H9 (cell line): ENCODE measurements at regions not wholly inside any gene's neighbourhood (a gene's known extent, or its start where the extent isn't known, plus 50 kb on each side); places are given as distances from the start of the nearest gene placed in this dataset.

Experiments
- DNase-seq: peaks from one replicate; pipeline ENCODE4 v3.0.0-alpha.2; 2017
- H2AFZ ChIP-seq: one replicate; pipeline ENCODE4 v1.6.1; 2013; ENCODE audit warnings: mild to moderate bottlenecking, low read length, control low read depth, moderate library complexity
- H2AK5ac ChIP-seq: 2 replicates; pipeline ENCODE4 v1.6.1; 2013; ENCODE audit warnings: low read length, control low read depth, mixed read lengths; ENCODE audit not compliant: insufficient read length
- H2BK120ac ChIP-seq: one replicate; pipeline ENCODE4 v1.6.1; 2013; ENCODE audit warnings: low read depth, mild to moderate bottlenecking, low read length, control low read depth, inconsistent platforms; ENCODE audit not compliant: poor library complexity, severe bottlenecking
- H2BK12ac ChIP-seq: 2 replicates; pipeline ENCODE4 v1.6.1; 2013; ENCODE audit warnings: low read length, control low read depth, mixed read lengths, low read depth; ENCODE audit not compliant: insufficient read length
- H2BK15ac ChIP-seq: 2 replicates; pipeline ENCODE4 v1.6.1; 2013; ENCODE audit warnings: low read depth, low read length, control low read depth
- H2BK20ac ChIP-seq: one replicate; pipeline ENCODE4 v1.6.1; 2013; ENCODE audit warnings: low read depth, mild to moderate bottlenecking, low read length, control low read depth, inconsistent platforms; ENCODE audit not compliant: poor library complexity, severe bottlenecking
- H2BK5ac ChIP-seq: 2 replicates; pipeline ENCODE4 v1.6.1; 2013; ENCODE audit warnings: low read length, control low read depth, mixed read lengths; ENCODE audit not compliant: insufficient read length
- H3K14ac ChIP-seq: 2 replicates; pipeline ENCODE4 v1.6.1; 2013; ENCODE audit warnings: low read length, control low read depth; ENCODE audit not compliant: insufficient read depth
- H3K18ac ChIP-seq: 2 replicates; pipeline ENCODE4 v1.6.1; 2013; ENCODE audit warnings: low read depth, mild to moderate bottlenecking, mixed read lengths, low read length, control low read depth; ENCODE audit not compliant: insufficient read length
- H3K23ac ChIP-seq: 2 replicates; pipeline ENCODE4 v1.6.1; 2013; ENCODE audit warnings: low read length, control low read depth, mixed read lengths, low read depth; ENCODE audit not compliant: insufficient read length
- H3K23me2 ChIP-seq: 2 replicates; pipeline ENCODE4 v1.6.1; 2013; ENCODE audit warnings: low read depth, mild to moderate bottlenecking, mixed read lengths, low read length, control low read depth; ENCODE audit not compliant: insufficient read length, poor library complexity, severe bottlenecking
- H3K27ac ChIP-seq: 2 replicates; pipeline ENCODE4 v1.5.1; 2013; ENCODE audit warnings: low read length, control low read depth, mixed read lengths, low read depth; ENCODE audit not compliant: insufficient read length
- H3K27me3 ChIP-seq: 2 replicates; pipeline ENCODE4 v1.6.1; 2013; ENCODE audit warnings: low read length, control low read depth, inconsistent platforms; ENCODE audit not compliant: insufficient read depth
- H3K4ac ChIP-seq: 2 replicates; pipeline ENCODE4 v1.6.1; 2013; ENCODE audit warnings: low read depth, mild to moderate bottlenecking, control low read depth, inconsistent platforms, low read length, moderate library complexity
- H3K4me1 ChIP-seq: 2 replicates; pipeline ENCODE4 v1.6.1; 2013; ENCODE audit warnings: low read length, control low read depth, inconsistent platforms; ENCODE audit not compliant: insufficient read depth
- H3K4me2 ChIP-seq: 2 replicates; pipeline ENCODE4 v1.6.1; 2013; ENCODE audit warnings: low read length, control low read depth, mixed read lengths; ENCODE audit not compliant: insufficient read length, insufficient read depth
- H3K56ac ChIP-seq: 2 replicates; pipeline ENCODE4 v1.6.1; 2013; ENCODE audit warnings: low read depth, mild to moderate bottlenecking, mixed read lengths, low read length, control low read depth; ENCODE audit not compliant: insufficient read length
- H3K79me1 ChIP-seq: 2 replicates; pipeline ENCODE4 v1.6.1; 2013; ENCODE audit warnings: low read depth, mild to moderate bottlenecking, moderate library complexity, low read length, control low read depth, inconsistent platforms; ENCODE audit not compliant: insufficient read depth, poor library complexity, severe bottlenecking
- H3K79me2 ChIP-seq: 2 replicates; pipeline ENCODE4 v1.6.1; 2013; ENCODE audit warnings: low read length, control low read depth, inconsistent platforms; ENCODE audit not compliant: insufficient read depth
- H3K9ac ChIP-seq: 2 replicates; pipeline ENCODE4 v1.6.1; 2013; ENCODE audit warnings: low read length, control low read depth, mixed read lengths; ENCODE audit not compliant: insufficient read length; ENCODE audit errors: extremely low read depth
- H3K9me3 ChIP-seq: one replicate; pipeline ENCODE4 v1.6.1; 2013; ENCODE audit warnings: low read depth, low read length, inconsistent platforms; ENCODE audit not compliant: control insufficient read depth
- H3T11ph ChIP-seq: one replicate; pipeline ENCODE4 v1.6.1; 2013; ENCODE audit warnings: mild to moderate bottlenecking, low read length, control low read depth, inconsistent platforms
- H4K20me1 ChIP-seq: one replicate; pipeline ENCODE4 v1.6.1; 2013; ENCODE audit not compliant: control insufficient read depth, insufficient read length, insufficient read depth
- H4K5ac ChIP-seq: 2 replicates; pipeline ENCODE4 v1.6.1; 2013; ENCODE audit warnings: low read depth, mild to moderate bottlenecking, mixed read lengths, low read length, control low read depth; ENCODE audit not compliant: insufficient read length
- H4K8ac ChIP-seq: replicated peaks from 2 replicates; pipeline ENCODE4 v1.6.1; 2013; ENCODE audit warnings: low read length, control low read depth, mixed read lengths, low read depth; ENCODE audit not compliant: insufficient read length
- H4K91ac ChIP-seq: 2 replicates; pipeline ENCODE4 v1.6.1; 2013; ENCODE audit warnings: low read depth, mild to moderate bottlenecking, moderate library complexity, mixed read lengths, low read length, control low read depth; ENCODE audit not compliant: insufficient read length
- H3K27ac Mint-ChIP-seq, 3 experiments: 2 replicates in 2 of 3; 3 replicates in 1 of 3; pipeline ENCODE4 v1.8.0; 2020 to 2021; ENCODE audit warnings: mixed read lengths in 3 of 3, mild to moderate bottlenecking in 1 of 3, moderate library complexity in 1 of 3
- H3K27me3 Mint-ChIP-seq: 2 replicates; pipeline ENCODE4 v1.8.0; 2021; ENCODE audit warnings: low read depth, mild to moderate bottlenecking, moderate library complexity, mixed read lengths
- H3K36me3 Mint-ChIP-seq, 3 experiments: 2 replicates in 2 of 3; 3 replicates in 1 of 3; pipeline ENCODE4 v1.8.0; 2020 to 2021; ENCODE audit warnings: low read depth in 3 of 3, mixed read lengths in 3 of 3; ENCODE audit not compliant: insufficient read depth in 1 of 3
- H3K4me1 Mint-ChIP-seq, 2 experiments: 2 replicates each; pipeline ENCODE4 v1.8.0; 2020; ENCODE audit warnings: mixed read lengths in 2 of 2
- H3K4me3 Mint-ChIP-seq, 2 experiments: 2 replicates in 1 of 2; 3 replicates in 1 of 2; pipeline ENCODE4 v1.8.0; 2020 to 2021; ENCODE audit warnings: mild to moderate bottlenecking in 2 of 2, mixed read lengths in 2 of 2, moderate library complexity in 1 of 2
- H3K9me3 Mint-ChIP-seq, 2 experiments: 2 replicates in 1 of 2; 3 replicates in 1 of 2; pipeline ENCODE4 v1.8.0; 2020; ENCODE audit warnings: mild to moderate bottlenecking in 2 of 2, mixed read lengths in 2 of 2, moderate library complexity in 1 of 2
- WGBS: extraction: QIAGEN DNeasy Blood & Tissue Kit; methylation state at CpG from one replicate; pipeline ENCODE4 v1.1.7; 2013; ENCODE audit warnings: missing lambda C conversion rate, low lambda C conversion rate, mixed read lengths; ENCODE audit not compliant: insufficient read length; ENCODE audit errors: extremely low coverage; 5-methylcytosine and 5-hydroxymethylcytosine counted together
- TF ChIP-seq, protein P1 (sequence below): fragments of 200-600 bp; sonication (generic); conservative IDR thresholded peaks from 3 replicates; pipeline ENCODE4 v1.8.0; 2021; ENCODE audit warnings: antibody characterized with exemption, mild to moderate bottlenecking

DNA sequence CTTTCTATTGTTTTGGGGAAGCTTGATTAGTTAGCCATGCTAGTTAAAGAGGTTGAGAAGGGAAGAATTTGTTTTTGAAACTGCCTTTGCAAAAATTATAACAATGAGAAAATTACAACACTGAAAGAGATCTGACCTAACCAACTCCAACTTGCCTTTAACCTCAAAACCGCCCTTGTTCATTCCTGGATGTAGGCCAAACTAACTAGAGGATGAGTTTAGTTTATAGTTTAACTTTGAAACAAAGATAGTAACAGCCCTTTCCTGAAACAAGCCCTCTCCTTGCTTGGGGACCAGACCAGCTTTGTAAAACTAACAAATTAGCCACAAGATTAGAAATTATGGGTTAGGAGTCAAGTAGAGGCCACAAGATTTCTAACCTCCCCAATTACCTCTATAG, 713.9 kb downstream of the CPS1 start:
- Histone ChIP-seq H4K5ac (no peak overlapping the region), H3K4me2 (no peak overlapping the region), H3K56ac (no peak overlapping the region), H3K23ac (no peak overlapping the region), H2AK5ac (no peak overlapping the region), H2BK15ac (no peak overlapping the region), H2BK20ac (no peak overlapping the region), H3K4me1 (peaks cover 3% of the 10 kb centered on the region; the same call in 1 of the 2 replicates), H3K27me3 (no peaks in the 10 kb centered on the region), H3K18ac (no peak overlapping the region), H3K27ac (no peak overlapping the region), H3K14ac (no peak overlapping the region), H3K23me2 (no peaks in the 10 kb centered on the region), H3K4ac (no peak overlapping the region), H2BK120ac (no peak overlapping the region), H3T11ph (no peak overlapping the region), H4K91ac (no peak overlapping the region), H3K79me1 (no peaks in the 10 kb centered on the region), H3K9ac (no peak overlapping the region), H2AFZ (no peak overlapping the region), H2BK12ac (no peak overlapping the region), H4K20me1 (no peaks in the 10 kb centered on the region), H2BK5ac (no peak overlapping the region), H3K9me3 (no peaks in the 10 kb centered on the region), H3K79me2 (no peaks in the 10 kb centered on the region), H4K8ac (no peak overlapping the region)
- Mint-ChIP-seq H3K27me3 (no peaks in the 10 kb centered on the region), H3K27ac (no peak overlapping the region), H3K9me3 (peaks cover under 1 to 2% of the 10 kb centered on the region in 2 experiments; a peak in 4 of 5 replicates), H3K36me3 (peaks cover 0 to 4% (median 0%) of the 10 kb centered on the region in 3 experiments; a peak in 4 of 7 replicates), H3K4me3 (no peak overlapping the region), H3K4me1 (peaks cover 0 to 3% of the 10 kb centered on the region in 2 experiments; a peak in 2 of 4 replicates)
- TF ChIP-seq, protein P1, sequence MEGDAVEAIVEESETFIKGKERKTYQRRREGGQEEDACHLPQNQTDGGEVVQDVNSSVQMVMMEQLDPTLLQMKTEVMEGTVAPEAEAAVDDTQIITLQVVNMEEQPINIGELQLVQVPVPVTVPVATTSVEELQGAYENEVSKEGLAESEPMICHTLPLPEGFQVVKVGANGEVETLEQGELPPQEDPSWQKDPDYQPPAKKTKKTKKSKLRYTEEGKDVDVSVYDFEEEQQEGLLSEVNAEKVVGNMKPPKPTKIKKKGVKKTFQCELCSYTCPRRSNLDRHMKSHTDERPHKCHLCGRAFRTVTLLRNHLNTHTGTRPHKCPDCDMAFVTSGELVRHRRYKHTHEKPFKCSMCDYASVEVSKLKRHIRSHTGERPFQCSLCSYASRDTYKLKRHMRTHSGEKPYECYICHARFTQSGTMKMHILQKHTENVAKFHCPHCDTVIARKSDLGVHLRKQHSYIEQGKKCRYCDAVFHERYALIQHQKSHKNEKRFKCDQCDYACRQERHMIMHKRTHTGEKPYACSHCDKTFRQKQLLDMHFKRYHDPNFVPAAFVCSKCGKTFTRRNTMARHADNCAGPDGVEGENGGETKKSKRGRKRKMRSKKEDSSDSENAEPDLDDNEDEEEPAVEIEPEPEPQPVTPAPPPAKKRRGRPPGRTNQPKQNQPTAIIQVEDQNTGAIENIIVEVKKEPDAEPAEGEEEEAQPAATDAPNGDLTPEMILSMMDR, result no peak
- no peak for DNase-seq
- WGBS, result no CpG with 5 or more reads among the region's 1 CpG
